Neuronal stem cell (in vitro differentiated cells): ENCODE measurements at regions not wholly inside any gene's neighbourhood (a gene's known extent, or its start where the extent isn't known, plus 50 kb on each side); places are given as distances from the start of the nearest gene placed in this dataset.

Source experiments
- DNase-seq: peaks from one replicate; pipeline ENCODE4 v3.0.0-alpha.2; 2013; ENCODE audit warnings: low spot score
- H2AFZ ChIP-seq: one replicate; pipeline ENCODE4 v1.6.1; 2013; ENCODE audit warnings: mild to moderate bottlenecking, low read length, inconsistent platforms
- H2AK5ac ChIP-seq: 2 replicates; pipeline ENCODE4 v1.6.1; 2013; ENCODE audit warnings: low read depth, mild to moderate bottlenecking, inconsistent platforms, low read length, moderate library complexity, mixed read lengths
- H2BK120ac ChIP-seq: 2 replicates; pipeline ENCODE4 v1.6.1; 2013; ENCODE audit warnings: low read depth, mild to moderate bottlenecking, inconsistent platforms, low read length, moderate library complexity, mixed read lengths
- H2BK12ac ChIP-seq: one replicate; pipeline ENCODE4 v1.6.1; 2013; ENCODE audit warnings: low read length, inconsistent platforms
- H2BK15ac ChIP-seq: 2 replicates; pipeline ENCODE4 v1.6.1; 2013; ENCODE audit warnings: mild to moderate bottlenecking, low read length, inconsistent platforms, mixed read lengths
- H2BK5ac ChIP-seq: one replicate; pipeline ENCODE4 v1.6.1; 2013; ENCODE audit warnings: inconsistent platforms, mild to moderate bottlenecking, low read length, moderate library complexity
- H3K14ac ChIP-seq: one replicate; pipeline ENCODE4 v1.6.1; 2013; ENCODE audit warnings: low read length, inconsistent platforms
- H3K18ac ChIP-seq: 2 replicates; pipeline ENCODE4 v1.6.1; 2013; ENCODE audit warnings: low read length, inconsistent platforms
- H3K23ac ChIP-seq: 2 replicates; pipeline ENCODE4 v1.6.1; 2013; ENCODE audit warnings: low read depth, mild to moderate bottlenecking, mixed read lengths, low read length, inconsistent platforms; ENCODE audit not compliant: poor library complexity
- H3K27ac ChIP-seq: replicated peaks from 3 replicates; pipeline ENCODE4 v1.5.1; 2013; ENCODE audit warnings: low read length, inconsistent platforms
- H3K27me3 ChIP-seq, 3 experiments: 2 replicates each; pipeline ENCODE4 v1.6.1; 2013; ENCODE audit warnings: low read length in 3 of 3, mild to moderate bottlenecking in 2 of 3, inconsistent platforms in 1 of 3, low read depth in 1 of 3, mixed read lengths in 1 of 3, moderate library complexity in 1 of 3; ENCODE audit not compliant: control insufficient read depth in 3 of 3, insufficient read depth in 3 of 3
- H3K36me3 ChIP-seq, 2 donors: replicated peaks in 1 of 2; 2 replicates each; pipeline ENCODE4 v1.6.1; 2013; ENCODE audit warnings: low read length in 2 of 2; ENCODE audit not compliant: control insufficient read depth in 2 of 2, insufficient read depth in 2 of 2
- H3K4ac ChIP-seq: 2 replicates; pipeline ENCODE4 v1.6.1; 2013; ENCODE audit warnings: inconsistent platforms, mild to moderate bottlenecking, low read length, moderate library complexity
- H3K4me1 ChIP-seq, 2 donors: 1 replicate in 1 of 2; 2 replicates in 1 of 2; pipeline ENCODE4 v1.6.1; 2013; ENCODE audit warnings: low read length in 2 of 2, low read depth in 1 of 2; ENCODE audit not compliant: control insufficient read depth in 2 of 2, insufficient read depth in 1 of 2
- H3K4me2 ChIP-seq: one replicate; pipeline ENCODE4 v1.6.1; 2013; ENCODE audit warnings: mild to moderate bottlenecking, low read length, inconsistent platforms; ENCODE audit not compliant: insufficient read depth, poor library complexity, severe bottlenecking
- H3K4me3 ChIP-seq, 2 donors: 2 replicates each; pipeline ENCODE4 v1.5.1; 2013; ENCODE audit warnings: low read length in 2 of 2, mild to moderate bottlenecking in 2 of 2, inconsistent platforms in 1 of 2, moderate library complexity in 1 of 2
- H3K79me1 ChIP-seq: one replicate; pipeline ENCODE4 v1.6.1; 2013; ENCODE audit warnings: low read depth, mild to moderate bottlenecking, inconsistent platforms, low read length, moderate library complexity
- H3K9ac ChIP-seq: one replicate; pipeline ENCODE4 v1.6.1; 2013; ENCODE audit warnings: mild to moderate bottlenecking, low read depth, low read length, inconsistent platforms; ENCODE audit not compliant: poor library complexity
- H3K9me3 ChIP-seq, 2 donors: replicated peaks in 1 of 2; 2 replicates each; pipeline versions ENCODE3 to v1.6.1; 2013; ENCODE audit warnings: low read length in 2 of 2, mild to moderate bottlenecking in 2 of 2, inconsistent platforms in 1 of 2, low read depth in 1 of 2, mixed read lengths in 1 of 2, moderate library complexity in 1 of 2; ENCODE audit not compliant: control insufficient read depth in 2 of 2, insufficient read depth in 1 of 2
- H4K8ac ChIP-seq: one replicate; pipeline ENCODE4 v1.6.1; 2013; ENCODE audit warnings: low read depth, mild to moderate bottlenecking, inconsistent platforms, low read length, moderate library complexity
- H4K91ac ChIP-seq: one replicate; pipeline ENCODE4 v1.6.1; 2013; ENCODE audit warnings: low read length, low read depth, mild to moderate bottlenecking, inconsistent platforms; ENCODE audit not compliant: poor library complexity
- WGBS, 2 donors: extraction: QIAGEN DNeasy Blood & Tissue Kit; methylation state at CpG; one replicate each; pipeline ENCODE4 v1.1.7; 2013; ENCODE audit warnings: missing lambda C conversion rate in 2 of 2, mixed read lengths in 1 of 2; ENCODE audit not compliant: insufficient read length in 2 of 2, insufficient replicate concordance in 1 of 2; ENCODE audit errors: extremely low coverage in 2 of 2; 5-methylcytosine and 5-hydroxymethylcytosine counted together

DNA sequence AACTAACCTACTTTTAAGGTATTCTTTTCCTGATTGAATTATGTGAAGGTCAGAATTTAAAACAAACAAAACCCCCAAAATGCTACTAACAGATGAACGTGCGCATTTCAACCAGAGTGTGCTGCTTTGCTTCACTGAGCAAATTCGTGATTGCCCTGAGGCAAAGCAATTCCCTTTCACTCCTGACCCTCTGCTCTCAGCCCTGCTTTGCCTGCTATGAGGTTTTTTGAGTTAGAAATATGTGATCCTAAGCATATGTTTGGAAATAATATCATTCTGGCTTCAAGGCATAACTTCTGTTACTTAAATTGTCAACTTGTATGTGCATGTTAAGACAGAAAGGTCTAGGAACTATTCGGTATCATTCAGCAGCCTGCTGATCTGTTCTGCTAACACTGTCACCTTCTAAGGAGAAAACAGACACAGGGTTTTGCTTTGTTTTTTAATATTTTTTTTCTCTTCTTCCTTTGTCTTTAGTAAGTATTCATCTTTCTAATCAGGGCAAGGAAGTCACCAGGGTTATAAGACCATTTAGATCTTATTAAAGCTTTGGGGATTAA lies 124.2 kb downstream of the GNAT3 start:
- Histone ChIP-seq H3K27ac (no peak overlapping the region), H3K9me3 (peaks cover 0 to 5% of the 10 kb centered on the region in 2 donors), H3K14ac (no peak overlapping the region), H3K23ac (no peak overlapping the region), H2BK15ac (no peak overlapping the region), H3K9ac (no peak overlapping the region), H2BK5ac (no peak overlapping the region), H2BK120ac (no peak overlapping the region), H3K79me1 (no peaks in the 10 kb centered on the region), H2AFZ (no peak overlapping the region), H3K4me1 (no peaks in the 10 kb centered on the region), H4K8ac (no peak overlapping the region), H4K91ac (no peak overlapping the region), H3K36me3 (no peaks in the 10 kb centered on the region), H2BK12ac (no peak overlapping the region), H3K4ac (no peak overlapping the region), H2AK5ac (no peak overlapping the region), H3K4me2 (no peak overlapping the region), H3K4me3 (no peak overlapping the region), H3K27me3 (no peaks in the 10 kb centered on the region), H3K18ac (no peak overlapping the region)
- WGBS, 2 donors = no CpG with 5 or more reads among the region's 4 CpGs
- no peak for DNase-seq

DNA sequence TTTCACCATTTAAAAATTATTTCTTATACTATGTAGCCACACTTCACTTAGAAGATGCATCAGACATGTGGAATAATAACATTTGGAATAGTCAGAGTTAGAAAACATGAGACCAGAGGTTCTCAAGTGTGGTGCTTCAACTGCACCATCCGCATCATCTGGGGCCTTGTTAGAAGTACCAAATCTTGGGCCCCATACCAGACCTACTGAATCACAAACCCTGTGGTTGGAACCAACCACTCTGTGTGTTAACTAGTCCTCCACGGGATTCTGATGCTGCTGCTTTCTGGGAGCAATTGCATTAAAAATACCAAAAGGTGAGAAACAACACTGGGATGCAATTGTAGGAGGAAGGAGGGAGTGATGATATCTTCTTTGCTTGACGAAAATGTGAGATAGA lies 125.2 kb downstream of the GNAT3 start:
- H3K4ac ChIP-seq = no peak overlapping the region
- WGBS, 2 donors = no CpG with 5 or more reads among the region's 3 CpGs

DNA sequence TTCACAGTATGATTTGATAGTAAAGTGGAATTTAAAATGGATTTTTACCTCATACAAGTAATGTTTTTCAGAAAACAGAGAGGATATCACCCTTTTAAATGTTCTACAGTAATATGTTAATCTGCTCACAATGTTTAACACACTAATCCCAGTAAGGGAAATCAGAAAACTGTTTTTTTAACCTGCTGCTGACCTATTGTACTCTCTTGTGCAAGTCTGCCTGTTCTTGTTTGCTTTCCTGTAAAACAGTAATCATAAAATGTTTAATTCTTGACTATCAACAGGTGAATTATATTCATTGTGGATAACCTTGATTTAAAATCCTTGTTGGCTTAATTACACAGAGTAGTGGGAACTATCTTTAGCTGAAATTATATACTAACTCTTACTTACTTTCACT lies 126.4 kb downstream of the GNAT3 start:
- no peaks in the 10 kb centered on the region for H3K36me3 ChIP-seq
- no peak overlapping the region for H3K23ac ChIP-seq
- no peak for DNase-seq

More for the DNA sequence above, 125.2 kb downstream of the GNAT3 start:
- Histone ChIP-seq H3K79me1 (no peaks in the 10 kb centered on the region), H3K27me3 (no peaks in the 10 kb centered on the region), H3K27ac (no peak overlapping the region), H3K9ac (no peak overlapping the region), H3K4me1 (no peaks in the 10 kb centered on the region), H3K23ac (no peak overlapping the region), H3K36me3 (no peaks in the 10 kb centered on the region), H2BK120ac (no peak overlapping the region), H2BK12ac (no peak overlapping the region), H4K91ac (no peak overlapping the region), H3K18ac (no peak overlapping the region), H3K9me3 (peaks cover 0 to 5% of the 10 kb centered on the region in 2 donors), H3K4me3 (no peak overlapping the region), H2BK5ac (no peak overlapping the region), H3K4me2 (no peak overlapping the region), H4K8ac (no peak overlapping the region), H2BK15ac (no peak overlapping the region), H2AK5ac (no peak overlapping the region), H2AFZ (no peak overlapping the region), H3K14ac (no peak overlapping the region)
- DNase-seq = no peak

DNA sequence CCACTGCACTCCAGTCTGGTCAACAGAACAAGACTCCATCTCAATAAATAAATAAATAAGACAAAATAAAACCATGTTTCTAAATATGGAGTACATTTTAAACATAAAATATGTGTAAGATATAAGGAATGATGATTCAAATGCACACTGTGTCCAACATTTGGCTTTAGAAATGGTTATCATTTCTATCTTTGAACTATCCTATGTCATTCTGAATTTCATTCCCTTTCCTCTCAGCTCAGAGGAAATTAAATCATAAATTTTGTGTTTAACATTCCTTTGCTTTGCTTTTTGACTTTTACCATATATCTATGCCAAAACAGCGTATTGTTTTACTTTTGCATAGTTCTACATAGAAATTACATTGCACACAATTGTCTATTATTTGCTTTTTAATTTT lies 130.9 kb downstream of the GNAT3 start:
- WGBS, 2 donors = no CpG with 5 or more reads among the region's 1 CpG
- no peak for DNase-seq

More for the DNA sequence above, 126.4 kb downstream of the GNAT3 start:
- Histone ChIP-seq H2BK120ac (no peak overlapping the region), H3K79me1 (no peaks in the 10 kb centered on the region), H2BK15ac (no peak overlapping the region), H2AFZ (no peak overlapping the region), H4K91ac (no peak overlapping the region), H4K8ac (no peak overlapping the region), H3K9me3 (no peaks in the 10 kb centered on the region), H3K27me3 (no peaks in the 10 kb centered on the region), H2BK12ac (no peak overlapping the region), H2BK5ac (no peak overlapping the region), H3K4me1 (no peaks in the 10 kb centered on the region), H3K27ac (no peak overlapping the region), H3K18ac (no peak overlapping the region), H3K4me2 (no peak overlapping the region), H3K4ac (no peak overlapping the region), H3K4me3 (no peak overlapping the region), H3K9ac (no peak overlapping the region), H3K14ac (no peak overlapping the region), H2AK5ac (no peak overlapping the region)

More for the DNA sequence above, 130.9 kb downstream of the GNAT3 start:
- Histone ChIP-seq H3K27ac (no peak overlapping the region), H3K14ac (no peak overlapping the region), H3K9ac (no peak overlapping the region), H2BK12ac (no peak overlapping the region), H3K9me3 (no peaks in the 10 kb centered on the region), H2BK5ac (no peak overlapping the region), H4K91ac (no peak overlapping the region), H3K27me3 (no peaks in the 10 kb centered on the region), H2AK5ac (no peak overlapping the region), H3K79me1 (no peaks in the 10 kb centered on the region), H3K18ac (no peak overlapping the region), H3K23ac (no peak overlapping the region), H3K36me3 (no peaks in the 10 kb centered on the region), H3K4ac (no peak overlapping the region), H3K4me2 (no peak overlapping the region), H2BK120ac (no peak overlapping the region), H2AFZ (no peak overlapping the region), H3K4me3 (no peak overlapping the region), H4K8ac (no peak overlapping the region), H3K4me1 (no peaks in the 10 kb centered on the region), H2BK15ac (no peak overlapping the region)
